Smooth muscle cell (in vitro differentiated cells): ENCODE measurements at regions not wholly inside any gene's neighbourhood (a gene's known extent, or its start where the extent isn't known, plus 50 kb on each side); places are given as distances from the start of the nearest gene placed in this dataset.

ENCODE experiments used
- DNase-seq: peaks from one replicate; lab custom pipeline; 2025; ENCODE audit not compliant: unreplicated experiment; lab: John Stamatoyannopoulos, UW
- H2AFZ ChIP-seq: fragments of 200-600 bp; sonication (generic); 2 replicates; pipeline ENCODE4 v1.6.0; 2016; ENCODE audit warnings: antibody characterized with exemption, low read depth, mild to moderate bottlenecking
- H3F3A ChIP-seq: fragments of 200-600 bp; sonication (generic); 2 replicates; pipeline ENCODE4 v1.6.0; 2017; ENCODE audit warnings: antibody characterized with exemption, low read depth
- H3K27ac ChIP-seq: fragments of 200-600 bp; sonication (generic); 2 replicates; pipeline ENCODE4 v1.5.1; 2016; ENCODE audit warnings: low read depth, mild to moderate bottlenecking
- H3K27me3 ChIP-seq: fragments of 200-600 bp; sonication (generic); 2 replicates; pipeline ENCODE4 v1.6.1; 2016; ENCODE audit warnings: low read depth, mild to moderate bottlenecking
- H3K36me3 ChIP-seq: fragments of 200-600 bp; sonication (generic); 2 replicates; pipeline ENCODE4 v1.5.1; 2016; ENCODE audit warnings: low read depth
- H3K4me1 ChIP-seq: fragments of 200-600 bp; sonication (generic); 2 replicates; pipeline ENCODE4 v1.5.1; 2016; ENCODE audit warnings: low read depth
- H3K4me2 ChIP-seq: fragments of 200-600 bp; sonication (generic); 2 replicates; pipeline ENCODE4 v1.6.0; 2016; ENCODE audit warnings: mild to moderate bottlenecking
- H3K4me3 ChIP-seq: fragments of 200-600 bp; sonication (generic); 2 replicates; pipeline ENCODE4 v1.5.1; 2016; ENCODE audit warnings: mild to moderate bottlenecking
- H3K79me2 ChIP-seq: fragments of 200-600 bp; sonication (generic); 2 replicates; pipeline ENCODE4 v1.6.0; 2016; ENCODE audit warnings: low read depth, mild to moderate bottlenecking
- H3K9ac ChIP-seq: fragments of 200-600 bp; sonication (generic); 2 replicates; pipeline ENCODE4 v1.6.0; 2016; ENCODE audit warnings: low read depth
- H3K9me3 ChIP-seq: fragments of 200-600 bp; sonication (generic); replicated peaks from 2 replicates; pipeline ENCODE4 v1.5.1; 2016; ENCODE audit warnings: low read depth
- H4K20me1 ChIP-seq: fragments of 200-600 bp; sonication (generic); 2 replicates; pipeline ENCODE4 v1.6.0; 2016; ENCODE audit warnings: low read depth
- CTCF ChIP-seq: fragments of 200-600 bp; sonication (generic); IDR thresholded peaks from 2 replicates; pipeline ENCODE4 v1.5.1; 2017; ENCODE audit warnings: borderline replicate concordance, mild to moderate bottlenecking, antibody characterized with exemption; ENCODE audit not compliant: insufficient read depth, poor library complexity, severe bottlenecking
- WGBS: methylation state at CpG from one replicate; pipeline ENCODE4 v1.1.7; 2016; ENCODE audit warnings: low lambda C conversion rate; 5-methylcytosine and 5-hydroxymethylcytosine counted together

GRCh38 chr10:10078446-10078845 is 939.2 kb upstream of the CELF2 start:
- Histone ChIP-seq H3F3A (no peaks in the 10 kb centered on the region), H4K20me1 (no peaks in the 10 kb centered on the region), H3K9ac (no peak overlapping the region), H3K4me1 (no peaks in the 10 kb centered on the region), H3K27me3 (no peaks in the 10 kb centered on the region), H3K4me2 (no peak overlapping the region), H3K27ac (no peak overlapping the region), H3K79me2 (no peaks in the 10 kb centered on the region), H3K36me3 (no peaks in the 10 kb centered on the region), H3K4me3 (no peak overlapping the region), H2AFZ (no peak overlapping the region), H3K9me3 (no peaks in the 10 kb centered on the region)
- WGBS, result 38% methylated on average over 4 of the region's 4 CpGs
- DNase-seq, result no peak
- TF ChIP-seq CTCF, result no peak

GRCh38 chr10:10092581-10092980 is 925.1 kb upstream of the CELF2 start:
- H3K27me3 ChIP-seq, result no peaks in the 10 kb centered on the region
- H3K36me3 ChIP-seq, result no peaks in the 10 kb centered on the region
- H3K27ac ChIP-seq, result no peak overlapping the region
- TF ChIP-seq CTCF, result no peak
- 14% methylated on average over 6 of the region's 6 CpGs for WGBS
- H3K4me2 ChIP-seq, result no peak overlapping the region
- no peaks in the 10 kb centered on the region for H4K20me1 ChIP-seq
- peaks cover 12% of the 10 kb centered on the region for H3K4me1 ChIP-seq
- no peak overlapping the region for H3K4me3 ChIP-seq
- peaks cover 7% of the 10 kb centered on the region for H3F3A ChIP-seq
- H3K79me2 ChIP-seq, result no peaks in the 10 kb centered on the region
- peak overlapping the region; percentile 43 for H2AFZ ChIP-seq
- DNase-seq, result peak; percentile 26
- H3K9ac ChIP-seq, result no peak overlapping the region
- H3K9me3 ChIP-seq, result no peaks in the 10 kb centered on the region

GRCh38 chr10:10093021-10093420 is 924.7 kb upstream of the CELF2 start:
- no peak overlapping the region for H3K4me2 ChIP-seq
- no peaks in the 10 kb centered on the region for H3K36me3 ChIP-seq
- peaks cover 7% of the 10 kb centered on the region for H3F3A ChIP-seq
- H3K27me3 ChIP-seq, result no peaks in the 10 kb centered on the region
- peaks cover 12% of the 10 kb centered on the region for H3K4me1 ChIP-seq
- no peaks in the 10 kb centered on the region for H4K20me1 ChIP-seq
- TF ChIP-seq CTCF, result no peak
- H3K9me3 ChIP-seq, result no peaks in the 10 kb centered on the region
- WGBS, result 87% methylated on average over 3 of the region's 3 CpGs
- H3K79me2 ChIP-seq, result no peaks in the 10 kb centered on the region
- no peak overlapping the region for H3K4me3 ChIP-seq
- no peak overlapping the region for H3K9ac ChIP-seq
- H3K27ac ChIP-seq, result no peak overlapping the region
- no peak for DNase-seq
- H2AFZ ChIP-seq, result no peak overlapping the region

GRCh38 chr10:10094691-10095090 is 923.0 kb upstream of the CELF2 start:
- no peaks in the 10 kb centered on the region for H4K20me1 ChIP-seq
- peaks cover 12% of the 10 kb centered on the region for H3K4me1 ChIP-seq
- no peak overlapping the region for H3K27ac ChIP-seq
- DNase-seq, result no peak
- no peaks in the 10 kb centered on the region for H3K27me3 ChIP-seq
- no peaks in the 10 kb centered on the region for H3K9me3 ChIP-seq
- H3F3A ChIP-seq, result peaks cover 7% of the 10 kb centered on the region
- no peak overlapping the region for H3K4me3 ChIP-seq
- no peak overlapping the region for H3K9ac ChIP-seq
- no peak overlapping the region for H3K4me2 ChIP-seq
- H3K79me2 ChIP-seq, result no peaks in the 10 kb centered on the region
- H3K36me3 ChIP-seq, result no peaks in the 10 kb centered on the region
- WGBS, result 66% methylated on average over 5 of the region's 5 CpGs
- TF ChIP-seq CTCF, result no peak
- no peak overlapping the region for H2AFZ ChIP-seq
